HG03159 (cell line): ENCODE measurements at regions not wholly inside any gene's neighbourhood (a gene's known extent, or its start where the extent isn't known, plus 50 kb on each side); places are given as distances from the start of the nearest gene placed in this dataset.

Experiments used
- ATAC-seq: cut with Tn5 transposase; IDR thresholded peaks from one replicate; pipeline ENCODE4 v1.9.1; 2021; ENCODE audit warnings: mild to moderate bottlenecking, moderate library complexity; ENCODE audit not compliant: unreplicated experiment

- ATAC-seq: no peak
Observed at GRCh38 chr10:44301781-44302355, 83.0 kb downstream of the CXCL12 start.

- ATAC-seq: peak; percentile 66
Observed at GRCh38 chr10:44300666-44301649, 83.9 kb downstream of the CXCL12 start.

GRCh38 chr10:44298713-44299112, 86.2 kb downstream of the CXCL12 start:
- no peak for ATAC-seq

- no peak for ATAC-seq
Observed at GRCh38 chr10:44297963-44298362, 86.9 kb downstream of the CXCL12 start.

- no peak for ATAC-seq
Observed at GRCh38 chr10:44295644-44296241, 89.2 kb downstream of the CXCL12 start.

GRCh38 chr10:44294726-44295412, 90.0 kb downstream of the CXCL12 start:
- no peak for ATAC-seq

GRCh38 chr10:44293842-44294241, 91.1 kb downstream of the CXCL12 start:
- no peak for ATAC-seq

GRCh38 chr10:44293306-44293778, 91.6 kb downstream of the CXCL12 start:
- ATAC-seq: no peak

- ATAC-seq: no peak
Observed at GRCh38 chr10:44292390-44293002, 92.4 kb downstream of the CXCL12 start.

- ATAC-seq: no peak
Observed at GRCh38 chr10:44291091-44291490, 93.8 kb downstream of the CXCL12 start.

- ATAC-seq: no peak
Observed at GRCh38 chr10:44289125-44289524, 95.8 kb downstream of the CXCL12 start.

GRCh38 chr10:44287408-44287807, 97.5 kb downstream of the CXCL12 start:
- ATAC-seq: no peak

- ATAC-seq: no peak
Observed at GRCh38 chr10:44284198-44285084, 100.5 kb downstream of the CXCL12 start.

- no peak for ATAC-seq
Observed at GRCh38 chr10:44282626-44283300, 102.1 kb downstream of the CXCL12 start.

GRCh38 chr10:44281662-44282061, 103.2 kb downstream of the CXCL12 start:
- no peak for ATAC-seq

- ATAC-seq: no peak
Observed at GRCh38 chr10:44281089-44281613, 103.7 kb downstream of the CXCL12 start.

- ATAC-seq: no peak
Observed at GRCh38 chr10:44280226-44281014, 104.5 kb downstream of the CXCL12 start.
